ENCODE measurements at regions not wholly inside any gene's neighbourhood (a gene's known extent, or its start where the extent isn't known, plus 50 kb on each side); places are given as distances from the start of the nearest gene placed in this dataset.

DNA sequence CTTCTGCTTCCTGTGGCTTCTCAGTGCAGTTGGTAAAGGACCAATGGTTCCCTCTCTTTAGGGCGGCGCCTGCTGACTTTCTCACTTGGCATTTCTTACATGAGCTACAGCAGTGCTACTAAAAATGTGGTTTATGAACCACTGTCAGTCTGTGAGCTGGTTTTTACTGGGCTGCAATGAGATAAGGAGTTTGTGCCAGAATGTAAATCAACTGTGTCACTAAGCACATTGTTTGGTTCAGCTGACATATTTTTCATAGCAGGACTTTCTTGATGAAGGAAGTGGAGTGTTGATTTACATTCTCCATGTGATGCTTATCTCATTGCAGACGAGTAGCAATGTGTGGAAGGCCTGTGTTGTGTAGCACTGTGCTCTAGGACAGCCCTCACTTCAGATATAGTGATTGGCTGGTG is 463.3 kb downstream of the SOX6 start:
- DNase-seq (ENCODE audit: low read depth) = no peak
- TF ChIP-seq, protein P1, sequence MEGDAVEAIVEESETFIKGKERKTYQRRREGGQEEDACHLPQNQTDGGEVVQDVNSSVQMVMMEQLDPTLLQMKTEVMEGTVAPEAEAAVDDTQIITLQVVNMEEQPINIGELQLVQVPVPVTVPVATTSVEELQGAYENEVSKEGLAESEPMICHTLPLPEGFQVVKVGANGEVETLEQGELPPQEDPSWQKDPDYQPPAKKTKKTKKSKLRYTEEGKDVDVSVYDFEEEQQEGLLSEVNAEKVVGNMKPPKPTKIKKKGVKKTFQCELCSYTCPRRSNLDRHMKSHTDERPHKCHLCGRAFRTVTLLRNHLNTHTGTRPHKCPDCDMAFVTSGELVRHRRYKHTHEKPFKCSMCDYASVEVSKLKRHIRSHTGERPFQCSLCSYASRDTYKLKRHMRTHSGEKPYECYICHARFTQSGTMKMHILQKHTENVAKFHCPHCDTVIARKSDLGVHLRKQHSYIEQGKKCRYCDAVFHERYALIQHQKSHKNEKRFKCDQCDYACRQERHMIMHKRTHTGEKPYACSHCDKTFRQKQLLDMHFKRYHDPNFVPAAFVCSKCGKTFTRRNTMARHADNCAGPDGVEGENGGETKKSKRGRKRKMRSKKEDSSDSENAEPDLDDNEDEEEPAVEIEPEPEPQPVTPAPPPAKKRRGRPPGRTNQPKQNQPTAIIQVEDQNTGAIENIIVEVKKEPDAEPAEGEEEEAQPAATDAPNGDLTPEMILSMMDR (IDR thresholded peaks at IDR 0.05; ENCODE audit: low read depth, low read length, missing control alignments) = no peak
- no peak overlapping the region for H3K4me3 ChIP-seq (ENCODE audit: low read depth, low read length)

DNA sequence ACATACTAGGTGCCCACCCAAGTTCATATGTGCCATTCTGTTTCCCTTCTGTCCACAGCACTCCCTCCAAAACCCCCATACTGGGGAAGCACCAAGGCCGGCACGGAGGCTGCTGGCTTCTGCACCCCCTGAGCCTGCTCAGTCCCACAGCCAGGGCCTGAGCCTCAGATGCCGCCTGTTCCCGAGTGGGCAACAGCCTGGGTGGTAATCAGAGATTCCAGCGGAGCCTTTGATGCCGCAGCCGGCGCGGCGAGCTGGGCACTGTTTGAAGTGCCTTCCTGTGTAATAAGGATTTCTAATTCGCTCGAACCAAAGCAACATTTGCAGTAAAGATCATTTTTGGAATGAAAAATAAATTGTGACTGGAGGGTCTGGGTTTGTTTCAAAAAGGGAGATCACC is 460.3 kb downstream of the SOX6 start:
- no peak for DNase-seq (ENCODE audit: low read depth)
- no peak overlapping the region for H3K4me3 ChIP-seq (ENCODE audit: low read depth, low read length)
- TF ChIP-seq, protein P1 (IDR thresholded peaks at IDR 0.05; ENCODE audit: low read depth, low read length, missing control alignments) = no peak

DNA sequence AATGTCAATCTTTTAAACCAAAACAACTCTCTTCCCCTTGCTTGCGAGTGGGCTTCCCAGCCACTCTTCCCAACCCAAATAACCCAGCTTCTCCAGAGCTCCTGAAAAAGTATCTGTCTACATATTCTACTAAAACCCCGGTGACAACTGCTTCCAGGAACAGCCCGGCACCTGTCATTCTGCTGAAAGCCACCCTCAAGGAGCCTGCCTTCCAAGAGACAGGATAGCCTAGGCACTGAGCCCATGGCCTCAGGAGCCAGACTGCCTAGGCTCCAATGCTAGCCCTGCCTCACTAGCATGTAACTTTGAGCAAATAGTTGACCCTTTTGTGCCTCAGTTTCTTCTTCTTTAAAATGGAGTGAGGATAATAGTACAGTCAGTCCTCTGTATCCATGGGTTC is 459.8 kb downstream of the SOX6 start:
- no peak for DNase-seq (ENCODE audit: low read depth)
- H3K4me3 ChIP-seq (ENCODE audit: low read depth, low read length) = no peak overlapping the region
- TF ChIP-seq, protein P1 (IDR thresholded peaks at IDR 0.05; ENCODE audit: low read depth, low read length, missing control alignments) = no peak

DNA sequence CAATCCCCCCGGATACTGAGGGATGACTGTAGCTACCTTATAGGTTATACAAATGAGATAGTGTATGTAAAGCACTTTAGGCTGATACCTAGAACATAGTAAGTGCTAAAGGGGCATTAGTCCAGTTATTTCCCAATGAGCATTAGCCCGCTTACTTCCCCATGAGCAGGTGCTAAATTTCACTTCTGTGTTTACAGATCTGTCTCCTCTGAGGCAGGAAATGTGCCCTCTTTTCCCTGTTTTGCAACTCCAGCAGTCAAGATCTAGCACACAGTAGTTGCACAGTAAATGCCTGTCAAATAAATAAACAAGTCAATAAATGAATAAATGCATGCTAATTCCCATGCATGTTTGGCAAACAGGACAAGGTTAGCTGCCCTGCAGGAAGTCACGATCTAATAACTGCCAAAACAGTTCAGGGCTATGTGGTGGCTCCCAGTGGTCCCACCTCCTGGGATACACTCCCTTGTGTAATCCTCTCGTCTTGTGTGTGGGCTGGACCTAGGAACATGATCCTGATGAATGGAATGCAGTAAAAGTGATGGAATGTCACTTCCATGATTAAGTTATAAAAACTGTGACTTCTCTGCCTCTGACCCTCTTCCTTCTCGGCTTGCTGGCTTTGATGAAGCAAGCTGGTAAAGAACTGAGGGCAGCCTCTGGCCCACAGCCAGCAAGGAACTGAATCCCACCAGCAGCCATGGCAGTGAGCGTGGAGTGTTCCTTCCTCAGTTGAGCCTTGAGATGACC is 459.0 kb downstream of the SOX6 start:
- no peak overlapping the region for H3K4me3 ChIP-seq (ENCODE audit: low read depth, low read length)
- no peak for DNase-seq (ENCODE audit: low read depth)
- TF ChIP-seq, protein P1 (IDR thresholded peaks at IDR 0.05; ENCODE audit: low read depth, low read length, missing control alignments) = no peak

DNA sequence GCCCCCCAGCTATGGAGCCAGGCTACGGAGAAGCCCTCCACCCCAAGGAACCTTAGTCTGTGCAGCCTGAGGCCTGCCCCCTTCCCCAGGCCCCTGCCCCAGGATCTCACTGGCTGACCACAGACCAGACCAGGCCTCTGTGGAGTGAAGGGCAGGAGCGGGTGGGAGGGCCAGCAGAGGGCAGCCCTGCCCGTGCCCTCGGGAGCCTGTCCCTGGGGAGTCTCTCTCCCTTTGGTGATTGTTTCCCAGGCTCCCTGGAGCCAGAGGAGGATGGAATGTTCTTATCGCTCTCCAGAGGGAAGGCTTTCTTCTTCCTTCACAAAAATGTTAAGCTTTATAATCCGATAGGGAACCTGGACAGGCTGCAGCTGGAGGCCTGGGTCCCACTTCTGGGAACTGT is 455.3 kb downstream of the SOX6 start:
- H3K4me3 ChIP-seq (ENCODE audit: low read depth, low read length) = no peak overlapping the region
- DNase-seq (ENCODE audit: low read depth) = no peak
- TF ChIP-seq, protein P1 (IDR thresholded peaks at IDR 0.05; ENCODE audit: low read depth, low read length, missing control alignments) = no peak

DNA sequence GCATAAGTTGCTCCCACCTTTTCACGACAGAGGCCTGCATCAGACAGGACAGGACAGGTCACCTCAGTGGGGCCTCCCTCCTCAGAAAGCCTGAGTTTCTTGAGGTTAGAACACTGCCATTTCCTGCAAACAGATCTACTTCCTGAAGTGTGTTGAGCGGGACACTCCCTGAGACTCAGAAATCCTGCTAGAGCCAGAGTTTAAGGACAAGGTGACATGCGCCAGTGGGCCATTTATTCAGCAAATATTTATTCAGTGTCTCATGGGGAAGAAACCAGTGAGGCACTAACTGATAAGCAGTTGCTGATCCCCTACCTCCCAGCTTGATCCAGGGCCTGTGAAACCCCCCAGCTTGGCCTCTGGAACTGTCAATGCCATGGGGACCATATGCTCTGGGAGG is 454.6 kb downstream of the SOX6 start:
- TF ChIP-seq, protein P1 (IDR thresholded peaks at IDR 0.05; ENCODE audit: low read depth, low read length, missing control alignments) = no peak
- DNase-seq (ENCODE audit: low read depth) = no peak
- no peak overlapping the region for H3K4me3 ChIP-seq (ENCODE audit: low read depth, low read length)

DNA sequence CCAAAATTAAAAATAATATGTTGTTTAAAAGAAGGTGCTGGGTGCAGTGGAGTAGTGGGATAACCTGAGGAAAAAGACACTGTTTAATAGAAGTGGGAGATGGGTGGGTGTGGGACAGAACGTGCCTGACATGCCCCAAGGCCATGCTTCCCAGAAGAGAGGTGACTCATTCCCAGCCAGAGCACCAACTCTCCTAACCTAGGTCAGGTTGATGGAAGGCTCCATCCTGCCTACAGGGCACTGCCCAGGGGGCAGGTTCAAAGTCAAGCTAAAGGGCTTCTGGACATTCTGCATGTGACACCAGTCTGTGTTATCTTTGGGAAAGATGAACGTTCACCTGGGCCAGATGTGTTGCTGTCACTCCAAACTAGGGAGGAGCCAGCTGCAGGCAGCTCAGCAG is 453.1 kb downstream of the SOX6 start:
- DNase-seq (ENCODE audit: low read depth) = no peak
- no peak overlapping the region for H3K4me3 ChIP-seq (ENCODE audit: low read depth, low read length)
- TF ChIP-seq, protein P1 (IDR thresholded peaks at IDR 0.05; ENCODE audit: low read depth, low read length, missing control alignments) = no peak
